Activated T-cell treated with anti-CD3 and anti-CD28 coated beads, Interleukin-2, amount 50 U/mL, for 4 hours (primary cell): ENCODE measurements at regions not wholly inside any gene's neighbourhood (a gene's known extent, or its start where the extent isn't known, plus 50 kb on each side); places are given as distances from the start of the nearest gene placed in this dataset.

Experiments used
- ATAC-seq, 2 donors: fragments of 200-7000 bp; cut with Tn5 transposase; one replicate each; pipeline ENCODE4 v1.10.0; 2021
- DNase-seq: peaks from one replicate; pipeline ENCODE4 v3.0.0-alpha.2; 2020
- H3K27me3 Mint-ChIP-seq: one replicate; pipeline ENCODE4 v1.8.0; 2021; ENCODE audit warnings: low read depth, mixed read lengths
- H3K36me3 Mint-ChIP-seq: one replicate; pipeline ENCODE4 v1.8.0; 2022; ENCODE audit warnings: mixed read lengths; ENCODE audit not compliant: insufficient read depth
- H3K4me1 Mint-ChIP-seq: one replicate; pipeline ENCODE4 v1.8.0; 2021; ENCODE audit warnings: low read depth, mixed read lengths
- H3K4me3 Mint-ChIP-seq: one replicate; pipeline ENCODE4 v1.8.0; 2021; ENCODE audit warnings: mild to moderate bottlenecking, moderate library complexity, mixed read lengths
- H3K9me3 Mint-ChIP-seq: one replicate; pipeline ENCODE4 v1.8.0; 2021; ENCODE audit warnings: mixed read lengths

DNA sequence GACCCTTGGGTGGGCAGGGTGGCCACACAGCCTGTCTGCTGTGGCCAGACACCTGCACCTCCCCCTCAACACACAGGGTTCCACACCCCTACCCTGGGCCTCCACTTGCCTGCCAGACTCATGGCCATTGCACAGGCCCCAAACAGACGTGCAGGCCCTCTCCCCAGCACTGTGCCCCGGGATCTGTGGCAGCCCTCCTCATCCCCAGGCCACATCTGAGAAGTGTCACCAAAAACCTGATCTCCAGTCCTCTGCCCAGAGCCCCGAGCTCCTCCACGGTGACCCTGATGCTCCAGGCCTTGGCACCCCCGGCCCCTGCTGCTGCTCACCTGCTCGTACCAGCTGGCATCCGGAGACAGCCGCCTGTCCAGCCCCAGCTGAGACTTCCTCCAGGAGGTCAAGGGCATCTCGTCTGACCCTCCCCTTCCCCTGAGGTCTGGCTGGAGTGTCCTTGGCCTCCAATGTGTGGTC is 160.1 kb downstream of the DLL1 start:
- H3K36me3 Mint-ChIP-seq: no peaks in the 10 kb centered on the region
- H3K4me3 Mint-ChIP-seq: no peak overlapping the region
- ATAC-seq (no peak), DNase-seq (no peak)
- peaks cover 2% of the 10 kb centered on the region for H3K27me3 Mint-ChIP-seq
- H3K4me1 Mint-ChIP-seq: no peaks in the 10 kb centered on the region
- no peaks in the 10 kb centered on the region for H3K9me3 Mint-ChIP-seq

DNA sequence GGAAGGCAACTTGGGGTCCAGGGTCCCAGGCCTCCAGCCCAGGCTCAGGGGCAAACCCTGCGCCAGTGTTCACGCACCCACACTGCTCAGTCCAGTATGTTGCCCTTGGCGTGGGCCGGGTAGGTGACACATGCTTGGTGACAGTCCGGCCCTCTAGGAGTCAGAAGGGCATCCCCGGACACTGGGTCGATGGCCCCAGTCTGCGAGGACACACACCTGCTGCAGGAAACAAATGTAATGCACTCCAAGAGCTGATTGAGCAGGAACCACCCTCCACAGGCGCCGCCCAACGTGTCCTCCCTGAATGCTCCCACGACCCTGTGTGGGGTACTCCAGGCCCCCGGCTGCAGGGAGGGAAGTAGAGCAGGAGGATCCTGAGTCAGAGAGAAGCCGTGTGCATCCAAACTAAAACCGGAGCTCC is 160.7 kb downstream of the DLL1 start:
- DNase-seq (no peak), ATAC-seq (no peak)
- H3K27me3 Mint-ChIP-seq: peaks cover 2% of the 10 kb centered on the region
- H3K36me3 Mint-ChIP-seq: no peaks in the 10 kb centered on the region
- H3K4me3 Mint-ChIP-seq: no peak overlapping the region
- no peaks in the 10 kb centered on the region for H3K4me1 Mint-ChIP-seq
- H3K9me3 Mint-ChIP-seq: no peaks in the 10 kb centered on the region

DNA sequence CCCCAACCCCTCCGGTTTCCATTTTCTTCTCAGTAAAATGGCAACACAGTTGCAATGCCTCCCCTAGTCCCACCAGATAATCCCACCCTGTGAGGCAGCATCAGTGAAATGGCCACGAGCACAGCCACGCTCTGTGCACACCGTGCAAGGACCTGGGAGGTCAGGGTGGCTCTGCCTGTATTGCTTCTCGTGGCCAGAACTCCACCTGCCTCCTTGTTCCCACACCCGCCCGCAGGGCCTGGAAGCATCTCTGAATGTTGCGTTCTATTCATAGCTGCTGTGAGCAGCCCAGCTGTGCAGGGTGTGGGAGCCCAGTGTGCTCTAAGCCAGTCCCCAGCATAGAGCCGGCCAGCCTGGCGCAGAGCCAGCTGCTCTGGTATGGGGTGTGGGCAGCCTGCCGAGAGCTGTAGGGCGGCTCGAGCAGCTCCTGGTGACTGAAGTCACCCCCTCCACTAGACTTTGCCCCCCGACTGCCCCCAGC is 161.1 kb downstream of the DLL1 start:
- no peaks in the 10 kb centered on the region for H3K4me1 Mint-ChIP-seq
- no peak for DNase-seq
- H3K9me3 Mint-ChIP-seq: no peaks in the 10 kb centered on the region
- H3K4me3 Mint-ChIP-seq: no peak overlapping the region
- peaks cover 2% of the 10 kb centered on the region for H3K27me3 Mint-ChIP-seq
- no peaks in the 10 kb centered on the region for H3K36me3 Mint-ChIP-seq
- no peak for ATAC-seq

DNA sequence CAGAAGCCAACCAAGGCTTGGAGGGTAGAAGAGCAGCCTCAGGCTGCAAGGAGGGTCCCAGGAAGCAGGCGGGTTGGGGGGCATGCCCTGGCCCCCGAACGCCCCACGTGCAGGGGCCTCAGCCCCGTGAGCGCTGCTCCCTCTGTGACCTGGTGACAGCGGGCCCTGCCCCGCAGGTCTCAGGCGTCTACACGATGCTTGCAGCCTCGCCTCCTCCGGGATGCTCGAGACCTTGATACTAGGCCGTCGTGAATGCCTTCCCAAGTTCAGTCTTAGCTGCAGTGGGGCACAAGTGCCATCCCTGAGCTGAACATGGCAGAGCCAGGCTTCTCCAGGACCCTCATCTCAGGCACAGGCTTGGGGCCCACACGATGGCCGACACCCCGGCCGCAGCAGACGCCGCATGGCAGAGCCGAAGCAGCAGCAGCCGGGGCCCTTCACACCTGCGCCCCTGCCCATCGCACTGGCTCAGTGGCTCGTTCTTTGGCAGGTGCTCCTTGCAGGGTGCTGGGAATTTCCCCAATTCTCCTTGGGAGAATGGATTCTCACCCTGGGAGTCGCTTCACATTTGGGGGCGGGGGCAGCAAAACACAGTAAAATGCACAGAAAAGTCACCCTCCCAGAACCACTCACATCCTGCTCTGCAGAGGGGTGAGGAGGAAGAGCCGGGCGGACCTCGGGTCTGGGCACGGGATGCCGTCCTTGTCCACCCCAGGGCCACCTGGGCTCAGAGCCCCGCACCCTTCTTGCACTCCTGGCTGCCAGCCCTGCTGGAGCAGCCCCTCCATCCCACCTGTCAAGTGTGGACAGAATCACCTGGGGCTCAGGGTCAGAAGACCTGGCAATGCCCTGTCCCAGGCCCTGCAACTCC is 161.8 kb downstream of the DLL1 start:
- ATAC-seq: no peak
- no peaks in the 10 kb centered on the region for H3K36me3 Mint-ChIP-seq
- no peaks in the 10 kb centered on the region for H3K9me3 Mint-ChIP-seq
- no peak for DNase-seq
- peaks cover 3% of the 10 kb centered on the region for H3K27me3 Mint-ChIP-seq
- no peaks in the 10 kb centered on the region for H3K4me1 Mint-ChIP-seq
- no peak overlapping the region for H3K4me3 Mint-ChIP-seq

DNA sequence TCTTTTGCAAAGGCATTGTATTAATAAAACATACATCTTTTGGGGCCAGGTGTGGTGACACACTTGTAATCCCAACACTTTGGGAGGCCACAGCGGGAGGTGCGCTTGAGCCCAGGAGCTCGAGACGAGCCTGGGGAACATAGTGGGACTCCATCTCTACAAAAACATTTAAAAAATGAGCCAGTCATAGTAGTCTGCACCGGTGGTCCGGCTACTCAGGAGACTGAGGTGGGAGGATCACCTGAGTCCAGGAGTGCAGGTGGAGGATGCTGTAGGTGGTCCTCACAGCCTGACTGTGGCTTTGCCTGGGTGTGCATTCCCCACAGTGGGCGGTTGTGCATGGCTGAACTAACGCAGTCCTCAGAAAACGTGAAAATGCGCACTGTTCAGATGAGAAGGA is 162.5 kb downstream of the DLL1 start:
- H3K9me3 Mint-ChIP-seq: no peaks in the 10 kb centered on the region
- peaks cover 6% of the 10 kb centered on the region for H3K27me3 Mint-ChIP-seq
- H3K4me1 Mint-ChIP-seq: no peaks in the 10 kb centered on the region
- ATAC-seq (no peak), DNase-seq (no peak)
- no peak overlapping the region for H3K4me3 Mint-ChIP-seq
- H3K36me3 Mint-ChIP-seq: no peaks in the 10 kb centered on the region

DNA sequence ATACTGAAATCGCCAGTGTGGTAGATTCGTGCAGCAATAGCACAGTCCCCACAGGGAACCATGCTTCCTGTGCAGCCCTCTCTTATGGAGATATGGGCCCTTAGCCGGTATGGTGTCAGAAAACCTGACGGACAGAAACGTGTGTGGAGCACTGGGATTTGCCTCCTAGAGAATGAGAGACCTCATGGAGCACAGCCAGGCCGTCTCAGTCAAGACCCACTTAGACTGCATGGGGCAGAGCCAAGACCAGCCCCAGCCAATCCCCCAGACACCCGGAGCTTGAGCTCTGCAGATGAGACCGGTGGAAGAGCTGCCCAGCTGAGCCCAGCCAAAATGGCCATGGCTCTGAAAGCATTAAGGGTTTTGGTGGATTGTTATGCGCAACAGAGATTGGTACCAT is 163.7 kb downstream of the DLL1 start:
- Mint-ChIP-seq H3K36me3 (no peaks in the 10 kb centered on the region), H3K4me3 (no peak overlapping the region), H3K9me3 (peaks cover 4% of the 10 kb centered on the region), H3K27me3 (peaks cover 6% of the 10 kb centered on the region), H3K4me1 (no peaks in the 10 kb centered on the region)
- DNase-seq (no peak), ATAC-seq (no peak)

DNA sequence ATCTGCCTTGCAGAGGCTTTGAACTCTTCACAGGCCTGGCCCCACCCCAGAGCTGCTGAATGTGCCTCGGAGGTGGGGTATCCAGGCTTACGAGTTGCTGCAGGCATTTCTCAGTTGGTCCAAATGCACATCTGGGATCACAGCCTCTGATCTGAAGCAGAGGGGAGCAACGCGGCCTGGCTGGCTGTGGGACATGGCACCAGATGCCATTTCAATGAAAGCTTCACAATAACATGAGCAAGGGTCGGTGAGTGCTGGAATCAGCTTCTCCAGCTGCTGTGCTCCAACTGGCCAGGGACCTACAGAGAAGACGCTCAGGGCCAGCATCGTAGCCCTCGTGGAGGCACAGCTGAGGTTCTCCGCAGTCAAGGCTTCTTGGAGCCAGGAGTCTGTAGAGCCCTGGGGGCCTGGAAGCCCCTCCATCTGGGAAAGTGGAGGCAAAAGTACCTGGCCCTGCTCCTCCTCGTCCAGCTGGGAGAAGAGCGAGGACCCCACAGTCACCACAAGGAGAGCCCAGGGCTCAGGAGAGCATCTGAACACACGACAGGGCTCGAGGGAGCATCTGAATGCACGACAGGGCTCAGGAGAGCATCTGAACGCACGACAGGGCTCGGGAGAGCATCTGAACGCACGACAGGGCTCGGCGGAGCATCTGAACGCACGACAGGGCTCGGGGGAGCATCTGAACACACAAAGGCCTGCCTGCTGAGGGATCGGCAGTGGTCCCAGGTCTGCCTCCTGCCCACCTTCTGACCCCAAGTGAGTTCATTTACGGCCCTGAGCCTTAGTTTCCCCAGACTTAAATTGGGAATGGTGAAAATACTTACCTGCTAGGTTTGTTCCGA is 165.2 kb downstream of the DLL1 start:
- no peaks in the 10 kb centered on the region for H3K36me3 Mint-ChIP-seq
- H3K9me3 Mint-ChIP-seq: peaks cover 16% of the 10 kb centered on the region
- no peak overlapping the region for H3K4me3 Mint-ChIP-seq
- ATAC-seq (no peak), DNase-seq (no peak)
- H3K27me3 Mint-ChIP-seq: peaks cover 5% of the 10 kb centered on the region
- no peaks in the 10 kb centered on the region for H3K4me1 Mint-ChIP-seq

DNA sequence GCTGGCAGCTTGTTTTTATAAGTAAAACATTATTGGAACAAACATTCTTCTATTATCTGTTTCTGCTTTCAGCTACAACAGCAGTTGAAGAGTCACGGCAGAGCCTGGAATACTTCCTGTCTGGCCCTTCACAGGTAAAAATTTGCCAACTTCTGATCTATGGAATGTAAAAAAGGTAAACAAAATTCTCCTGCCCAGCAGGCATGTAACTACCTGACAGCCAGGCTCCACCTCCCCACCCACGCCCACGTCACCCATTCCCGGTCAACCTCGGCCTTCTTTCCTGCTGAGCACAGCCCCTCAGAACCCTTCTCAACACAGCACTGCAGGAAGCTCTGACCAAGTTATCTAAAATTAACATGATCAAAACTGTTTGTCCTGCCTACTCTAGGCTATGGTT is 166.0 kb downstream of the DLL1 start:
- Mint-ChIP-seq H3K4me3 (no peak overlapping the region), H3K4me1 (no peaks in the 10 kb centered on the region)
- no peak for DNase-seq

DNA sequence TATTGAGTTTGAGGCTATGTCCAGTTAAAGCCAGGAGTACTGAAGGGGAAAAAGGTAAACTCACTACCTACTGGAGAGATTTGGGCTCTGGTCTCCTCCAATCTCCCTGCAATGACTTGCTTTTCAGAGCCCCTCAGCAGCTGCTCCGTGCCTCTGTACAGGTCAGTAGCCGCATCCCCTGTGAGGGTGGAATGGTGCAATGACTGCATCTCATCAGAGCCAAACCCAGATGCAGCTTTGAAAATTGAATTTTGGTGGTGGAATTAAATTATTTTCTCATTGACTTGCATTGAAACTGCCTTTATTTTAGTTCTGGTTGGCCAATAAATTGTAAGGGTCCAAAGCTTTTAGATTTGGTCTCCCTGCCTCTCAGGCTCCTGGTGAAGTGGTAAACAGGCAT is 166.7 kb downstream of the DLL1 start:
- no peaks in the 10 kb centered on the region for H3K4me1 Mint-ChIP-seq
- H3K4me3 Mint-ChIP-seq: no peak overlapping the region
- no peak for DNase-seq
- ATAC-seq: no peak
- H3K9me3 Mint-ChIP-seq: peaks cover 29% of the 10 kb centered on the region
- peaks cover 5% of the 10 kb centered on the region for H3K27me3 Mint-ChIP-seq
- peaks cover 2% of the 10 kb centered on the region for H3K36me3 Mint-ChIP-seq

More for the DNA sequence above, 166.0 kb downstream of the DLL1 start:
- Mint-ChIP-seq H3K27me3 (peaks cover 5% of the 10 kb centered on the region), H3K36me3 (no peaks in the 10 kb centered on the region), H3K9me3 (peaks cover 23% of the 10 kb centered on the region)
- no peak for ATAC-seq

DNA sequence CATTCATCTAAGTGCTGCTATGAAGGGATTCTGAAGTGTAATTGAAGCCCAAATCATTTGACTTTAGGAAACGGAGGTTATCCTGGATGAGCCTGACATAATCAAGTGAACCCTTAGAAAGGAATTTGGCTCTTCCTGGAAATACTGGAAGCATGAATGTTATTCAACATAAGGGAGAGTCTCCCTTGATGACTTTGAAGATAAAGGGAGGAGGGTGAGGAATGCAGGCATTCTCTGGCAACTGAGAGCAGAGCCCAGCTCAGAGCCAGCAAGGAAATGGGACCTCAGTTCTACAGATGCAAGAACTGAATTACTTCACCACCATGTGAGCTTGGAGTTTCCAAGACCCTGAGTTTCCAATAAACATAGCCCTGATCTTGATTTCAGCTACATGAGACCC is 168.2 kb downstream of the DLL1 start:
- Mint-ChIP-seq H3K27me3 (peaks cover 7% of the 10 kb centered on the region), H3K36me3 (peaks cover 2% of the 10 kb centered on the region), H3K4me3 (no peak overlapping the region), H3K9me3 (peaks cover 35% of the 10 kb centered on the region), H3K4me1 (no peaks in the 10 kb centered on the region)
- no peak for DNase-seq
- no peak for ATAC-seq

DNA sequence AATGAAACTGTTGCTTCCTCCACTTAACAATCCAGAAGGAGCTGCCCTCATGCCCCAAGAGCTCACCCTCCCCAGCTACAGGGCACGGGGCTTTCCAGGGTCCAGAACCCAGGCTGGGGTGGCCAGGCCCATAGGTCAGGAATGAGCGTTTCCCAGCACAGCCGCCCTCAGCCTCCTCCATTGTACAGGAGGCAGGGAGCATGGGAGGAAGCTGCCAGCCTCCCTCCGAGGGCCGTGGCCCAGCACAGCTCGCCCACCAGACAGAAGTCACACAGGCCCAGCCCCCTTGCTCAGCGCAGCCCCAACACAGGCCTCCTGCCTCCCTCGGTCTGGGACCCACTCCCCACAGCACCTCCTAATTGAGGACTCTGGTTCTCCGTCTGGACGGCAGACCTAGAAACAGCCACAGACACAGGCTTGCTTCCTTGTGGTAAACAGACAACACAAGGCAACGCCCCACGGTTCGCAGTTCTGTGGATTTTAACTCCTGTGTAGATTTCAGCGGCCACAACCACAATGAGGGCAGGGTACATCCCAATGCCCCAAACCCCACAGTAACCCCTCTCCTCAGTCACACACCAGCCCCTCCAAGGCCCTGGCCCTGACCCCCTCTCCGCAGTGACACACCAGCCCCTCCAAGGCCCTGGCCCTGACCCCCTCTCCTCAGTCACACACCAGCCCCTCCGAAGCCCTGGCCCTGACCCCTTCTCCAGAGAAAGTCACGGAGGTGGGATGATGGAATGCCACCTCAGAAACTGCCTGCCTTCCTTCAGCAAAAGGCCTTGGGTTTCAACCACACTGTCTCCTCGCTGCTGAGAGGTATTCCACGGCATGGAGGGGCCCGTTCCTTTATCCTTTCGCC is 173.5 kb downstream of the DLL1 start:
- Mint-ChIP-seq H3K27me3 (peaks cover 2% of the 10 kb centered on the region), H3K4me3 (no peak overlapping the region), H3K36me3 (peaks cover 2% of the 10 kb centered on the region), H3K9me3 (peaks cover 33% of the 10 kb centered on the region), H3K4me1 (no peaks in the 10 kb centered on the region)
- ATAC-seq (no peak), DNase-seq (no peak)

DNA sequence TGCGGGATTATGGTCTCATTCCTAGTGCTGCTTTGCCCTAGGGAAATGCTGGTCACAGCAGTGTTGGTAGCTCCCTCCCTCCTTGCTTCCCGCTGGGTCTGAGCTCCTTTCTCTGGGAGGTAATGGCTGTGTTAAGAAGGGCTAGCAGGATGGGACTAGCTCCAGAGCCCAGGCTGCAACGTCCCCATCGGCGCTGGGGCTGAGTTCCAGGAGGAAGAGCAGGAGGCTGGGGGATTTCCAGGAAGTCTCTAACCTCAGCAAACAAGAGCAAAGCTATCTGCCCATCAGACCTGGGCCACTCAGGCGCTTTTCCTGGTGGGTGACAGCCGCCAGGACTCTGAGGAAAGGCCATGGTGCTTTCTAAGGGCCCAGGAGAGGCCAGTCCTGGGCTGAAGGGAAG is 174.2 kb downstream of the DLL1 start:
- no peak for ATAC-seq
- H3K4me3 Mint-ChIP-seq: no peak overlapping the region
- H3K4me1 Mint-ChIP-seq: no peaks in the 10 kb centered on the region
- DNase-seq: no peak
- H3K27me3 Mint-ChIP-seq: peaks cover 2% of the 10 kb centered on the region
- peaks cover 2% of the 10 kb centered on the region for H3K36me3 Mint-ChIP-seq
- H3K9me3 Mint-ChIP-seq: peaks cover 28% of the 10 kb centered on the region

DNA sequence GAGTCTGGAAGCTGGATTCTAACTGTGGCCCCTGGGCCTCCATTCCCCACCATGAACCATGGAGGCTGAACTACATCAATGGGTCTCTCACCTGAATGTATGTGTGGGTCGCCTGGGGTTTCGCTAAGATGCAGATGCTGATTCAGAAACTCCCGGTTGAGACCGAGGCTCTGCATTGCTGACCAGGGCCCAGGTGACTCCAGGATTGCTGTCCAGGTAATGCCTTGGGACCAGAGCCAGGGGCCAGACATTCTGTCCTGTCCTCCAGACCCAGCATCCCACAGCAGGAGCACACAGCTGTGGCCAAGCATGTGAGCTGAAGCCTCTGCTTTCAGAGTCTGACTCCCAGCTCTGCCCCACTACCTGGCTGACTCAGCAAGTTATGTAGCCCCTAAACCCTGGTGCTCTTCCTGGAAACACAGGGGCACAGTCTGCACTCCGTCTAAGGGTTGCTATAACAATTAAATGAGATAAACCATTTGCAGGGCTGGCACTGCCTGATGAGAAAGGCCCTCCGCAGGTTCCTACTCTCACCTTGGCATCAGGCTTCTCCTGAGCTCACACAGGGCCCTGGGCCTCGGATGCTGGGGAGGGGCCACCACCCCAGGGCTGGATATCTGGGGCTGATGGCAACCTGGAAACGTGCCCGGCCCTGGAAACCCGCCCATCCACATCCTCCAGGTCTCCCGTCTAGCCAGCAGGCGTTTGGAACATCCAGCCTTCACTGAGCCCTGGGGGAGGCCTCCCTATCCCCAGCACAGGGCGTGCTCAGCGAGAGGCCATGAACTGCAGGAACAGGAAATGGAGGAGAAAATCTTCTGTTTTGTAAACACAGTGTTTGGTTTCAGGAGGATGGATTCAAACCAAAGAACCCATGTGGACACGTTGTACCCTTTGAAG is 175.7 kb downstream of the DLL1 start:
- Mint-ChIP-seq H3K4me1 (no peaks in the 10 kb centered on the region), H3K4me3 (no peak overlapping the region), H3K27me3 (peaks cover 2% of the 10 kb centered on the region), H3K36me3 (peaks cover 2% of the 10 kb centered on the region), H3K9me3 (peaks cover 14% of the 10 kb centered on the region)
- ATAC-seq: no peak
- no peak for DNase-seq
